GM23338 (cell line): ENCODE measurements at regions not wholly inside any gene's neighbourhood (a gene's known extent, or its start where the extent isn't known, plus 50 kb on each side); places are given as distances from the start of the nearest gene placed in this dataset.

Experiments
- ATAC-seq: fragments of 200-7000 bp; cut with Tn5 transposase; 3 replicates; pipeline ENCODE4 v1.9.1; 2020
- DNase-seq: peaks from one replicate; pipeline ENCODE4 v3.0.0-alpha.2; 2015; ENCODE audit warnings: low spot score
- H2AFZ ChIP-seq: fragments of 200-600 bp; sonication (generic); 2 replicates; pipeline ENCODE4 v1.8.0; 2016; ENCODE audit warnings: antibody characterized with exemption, mild to moderate bottlenecking, moderate library complexity
- H3F3A ChIP-seq: fragments of 200-600 bp; sonication (generic); replicated peaks from 2 replicates; pipeline ENCODE4 v1.8.0; 2017; ENCODE audit warnings: antibody characterized with exemption, mixed run types, low read depth
- H3K27ac ChIP-seq: fragments of 200-600 bp; sonication (generic); 2 replicates; pipeline ENCODE4 v1.6.1; 2016; ENCODE audit warnings: low read depth
- H3K27me3 ChIP-seq: fragments of 200-600 bp; sonication (generic); 2 replicates; pipeline ENCODE4 v1.8.0; 2016; ENCODE audit warnings: mild to moderate bottlenecking, mixed run types, moderate library complexity; ENCODE audit not compliant: insufficient read depth
- H3K36me3 ChIP-seq: fragments of 200-600 bp; sonication (generic); 2 replicates; pipeline ENCODE4 v1.8.0; 2016; ENCODE audit warnings: mild to moderate bottlenecking; ENCODE audit not compliant: insufficient read depth
- H3K4me1 ChIP-seq: fragments of 200-600 bp; sonication (generic); 2 replicates; pipeline ENCODE4 v1.8.0; 2016; ENCODE audit warnings: mild to moderate bottlenecking, moderate library complexity; ENCODE audit not compliant: insufficient read depth
- H3K4me2 ChIP-seq: fragments of 200-600 bp; sonication (generic); 2 replicates; pipeline ENCODE4 v1.7.1; 2017; ENCODE audit warnings: mixed run types
- H3K4me3 ChIP-seq: fragments of 200-600 bp; sonication (generic); 2 replicates; pipeline ENCODE4 v1.6.1; 2016; ENCODE audit warnings: mixed run types
- H3K79me2 ChIP-seq: fragments of 200-600 bp; sonication (generic); replicated peaks from 2 replicates; pipeline ENCODE4 v1.8.0; 2017; ENCODE audit warnings: mild to moderate bottlenecking; ENCODE audit not compliant: insufficient read depth
- H3K9me2 ChIP-seq: fragments of 200-600 bp; sonication (generic); 2 replicates; pipeline ENCODE4 v1.8.0; 2017; ENCODE audit not compliant: insufficient read depth
- H4K20me1 ChIP-seq: fragments of 200-600 bp; sonication (generic); replicated peaks from 2 replicates; pipeline ENCODE4 v1.8.0; 2017; ENCODE audit warnings: mild to moderate bottlenecking; ENCODE audit not compliant: insufficient read depth
- H3K27ac Mint-ChIP-seq: 2 replicates; pipeline ENCODE4 v1.8.0; 2020; ENCODE audit warnings: inconsistent platforms, mild to moderate bottlenecking, moderate library complexity, mixed read lengths
- H3K27me3 Mint-ChIP-seq: 3 replicates; pipeline ENCODE4 v1.8.0; 2022; ENCODE audit warnings: low read depth, mild to moderate bottlenecking, moderate library complexity, mixed read lengths, inconsistent platforms; ENCODE audit not compliant: insufficient read depth, poor library complexity
- H3K36me3 Mint-ChIP-seq: 3 replicates; pipeline ENCODE4 v1.8.0; 2021; ENCODE audit warnings: low read depth, mild to moderate bottlenecking, inconsistent platforms, moderate library complexity, mixed read lengths
- H3K4me1 Mint-ChIP-seq: 3 replicates; pipeline ENCODE4 v1.8.0; 2020; ENCODE audit warnings: mild to moderate bottlenecking, inconsistent platforms, mixed read lengths
- H3K4me3 Mint-ChIP-seq: 3 replicates; pipeline ENCODE4 v1.8.0; 2021; ENCODE audit warnings: moderate library complexity, mild to moderate bottlenecking, inconsistent platforms, mixed read lengths
- H3K9me3 Mint-ChIP-seq: 3 replicates; pipeline ENCODE4 v1.8.0; 2020; ENCODE audit warnings: moderate library complexity, mild to moderate bottlenecking, inconsistent platforms, mixed read lengths
- CREB1 ChIP-seq: fragments of 250-450 bp; sonication (Bioruptor Pico); IDR thresholded peaks from 2 replicates; pipeline ENCODE4 v1.5.0; 2020; ENCODE audit warnings: low read depth, mild to moderate bottlenecking, moderate library complexity
- EZH2 ChIP-seq: fragments of 200-600 bp; sonication (generic); IDR thresholded peaks from one replicate; pipeline ENCODE4 v1.8.0; 2017; ENCODE audit warnings: antibody characterized with exemption, mild to moderate bottlenecking, low read depth; ENCODE audit not compliant: unreplicated experiment
- EZH2phosphoT487 ChIP-seq: fragments of 200-600 bp; sonication (generic); IDR thresholded peaks from one replicate; pipeline ENCODE4 v1.8.1; 2018; ENCODE audit warnings: antibody characterized with exemption; ENCODE audit not compliant: unreplicated experiment
- JUNB ChIP-seq: IDR thresholded peaks from one replicate; pipeline ENCODE4 v1.6.1; 2016; ENCODE audit warnings: antibody characterized with exemption; ENCODE audit not compliant: unreplicated experiment
- POLR2AphosphoS5 ChIP-seq: IDR thresholded peaks from 2 replicates; pipeline ENCODE4 v1.6.1; 2016; ENCODE audit warnings: antibody characterized with exemption, low read depth
- STAT1 ChIP-seq: IDR thresholded peaks from one replicate; pipeline ENCODE4 v1.6.1; 2016; ENCODE audit warnings: antibody characterized with exemption; ENCODE audit not compliant: unreplicated experiment
- ZNF114 ChIP-seq: fragments of 250-450 bp; sonication (Bioruptor Pico); IDR thresholded peaks from 2 replicates; pipeline ENCODE4 v1.5.0; 2020; ENCODE audit warnings: mild to moderate bottlenecking, moderate library complexity
- ZNF331 ChIP-seq: fragments of 250-450 bp; sonication (Bioruptor Pico); IDR thresholded peaks from 2 replicates; pipeline ENCODE4 v1.5.0; 2020; ENCODE audit warnings: low read depth, mild to moderate bottlenecking, moderate library complexity
- TF ChIP-seq, protein P1 (sequence below), 2 experiments: fragments of 200-600 bp in 1 of 2; sonication (generic) in 1 of 2; conservative IDR thresholded peaks; 2 replicates each; pipeline versions ENCODE4 v1.5.1 to v1.6.1; 2016 to 2017; ENCODE audit warnings: antibody characterized with exemption in 2 of 2, low read depth in 2 of 2, mild to moderate bottlenecking in 2 of 2, moderate library complexity in 1 of 2
- TF ChIP-seq, protein P2 (sequence below): IDR thresholded peaks from one replicate; pipeline ENCODE4 v1.6.1; 2018; ENCODE audit warnings: antibody characterized with exemption; ENCODE audit not compliant: unreplicated experiment
- TF ChIP-seq, protein P3 (sequence below): IDR thresholded peaks from 2 replicates; pipeline ENCODE4 v1.6.1; 2016; ENCODE audit warnings: antibody characterized with exemption

DNA sequence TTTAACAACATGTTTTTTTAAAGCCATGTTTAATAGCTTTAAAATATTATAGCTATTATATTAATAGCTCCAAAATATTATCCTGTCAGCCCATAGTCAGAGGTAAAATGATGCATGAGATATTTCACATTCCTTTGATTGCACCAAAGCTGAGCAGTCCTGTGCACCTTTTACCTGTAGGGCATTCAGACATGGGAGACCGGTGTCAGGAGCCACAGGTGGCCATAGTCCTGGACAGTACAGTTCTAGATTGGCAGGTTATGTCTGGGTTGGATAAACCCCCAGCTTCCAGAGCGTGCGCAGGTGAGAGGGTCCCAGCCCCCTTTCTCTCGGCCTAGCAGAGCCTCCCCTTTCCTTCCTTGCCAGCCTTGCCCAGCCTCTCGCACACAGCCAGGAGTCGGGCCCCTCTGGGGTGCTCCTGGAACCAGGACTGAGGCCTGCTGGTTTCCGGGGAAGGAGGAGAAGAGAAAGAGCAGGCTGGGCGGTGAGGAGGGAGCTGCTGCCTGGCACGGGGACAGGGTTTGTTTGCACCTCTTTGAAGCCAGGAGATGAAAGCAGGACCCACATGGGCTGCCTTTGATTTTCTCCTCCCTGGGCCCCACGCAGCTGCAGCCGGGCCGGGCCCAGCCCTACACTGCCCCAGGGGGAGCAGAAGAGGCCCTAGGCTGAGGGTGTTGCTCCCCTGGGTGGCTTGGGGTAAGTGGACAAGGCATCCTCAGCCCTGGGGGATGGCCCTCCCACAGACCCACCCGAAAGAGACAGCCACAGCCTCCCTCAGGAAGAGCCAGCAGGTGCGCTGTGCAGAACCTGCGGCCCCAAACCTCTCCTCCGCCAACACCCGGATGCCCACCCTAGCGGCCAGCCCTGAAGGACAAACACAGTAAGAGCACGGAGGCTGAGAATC is 75.2 kb upstream of the TARDBP start (continued):
- no peak for TF ChIP-seq CREB1 (CRISPR knock-in tag)
- no peak for TF ChIP-seq STAT1
- TF ChIP-seq, protein P1, sequence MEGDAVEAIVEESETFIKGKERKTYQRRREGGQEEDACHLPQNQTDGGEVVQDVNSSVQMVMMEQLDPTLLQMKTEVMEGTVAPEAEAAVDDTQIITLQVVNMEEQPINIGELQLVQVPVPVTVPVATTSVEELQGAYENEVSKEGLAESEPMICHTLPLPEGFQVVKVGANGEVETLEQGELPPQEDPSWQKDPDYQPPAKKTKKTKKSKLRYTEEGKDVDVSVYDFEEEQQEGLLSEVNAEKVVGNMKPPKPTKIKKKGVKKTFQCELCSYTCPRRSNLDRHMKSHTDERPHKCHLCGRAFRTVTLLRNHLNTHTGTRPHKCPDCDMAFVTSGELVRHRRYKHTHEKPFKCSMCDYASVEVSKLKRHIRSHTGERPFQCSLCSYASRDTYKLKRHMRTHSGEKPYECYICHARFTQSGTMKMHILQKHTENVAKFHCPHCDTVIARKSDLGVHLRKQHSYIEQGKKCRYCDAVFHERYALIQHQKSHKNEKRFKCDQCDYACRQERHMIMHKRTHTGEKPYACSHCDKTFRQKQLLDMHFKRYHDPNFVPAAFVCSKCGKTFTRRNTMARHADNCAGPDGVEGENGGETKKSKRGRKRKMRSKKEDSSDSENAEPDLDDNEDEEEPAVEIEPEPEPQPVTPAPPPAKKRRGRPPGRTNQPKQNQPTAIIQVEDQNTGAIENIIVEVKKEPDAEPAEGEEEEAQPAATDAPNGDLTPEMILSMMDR (conservative IDR thresholded peaks at IDR 0.05; ENCODE audit: low read depth in 2 of 2) = no peak
- TF ChIP-seq EZH2phosphoT487 = no peak
- no peak for TF ChIP-seq ZNF331
- no peak for TF ChIP-seq JUNB
- no peak for TF ChIP-seq ZNF114
- TF ChIP-seq, protein P2, sequence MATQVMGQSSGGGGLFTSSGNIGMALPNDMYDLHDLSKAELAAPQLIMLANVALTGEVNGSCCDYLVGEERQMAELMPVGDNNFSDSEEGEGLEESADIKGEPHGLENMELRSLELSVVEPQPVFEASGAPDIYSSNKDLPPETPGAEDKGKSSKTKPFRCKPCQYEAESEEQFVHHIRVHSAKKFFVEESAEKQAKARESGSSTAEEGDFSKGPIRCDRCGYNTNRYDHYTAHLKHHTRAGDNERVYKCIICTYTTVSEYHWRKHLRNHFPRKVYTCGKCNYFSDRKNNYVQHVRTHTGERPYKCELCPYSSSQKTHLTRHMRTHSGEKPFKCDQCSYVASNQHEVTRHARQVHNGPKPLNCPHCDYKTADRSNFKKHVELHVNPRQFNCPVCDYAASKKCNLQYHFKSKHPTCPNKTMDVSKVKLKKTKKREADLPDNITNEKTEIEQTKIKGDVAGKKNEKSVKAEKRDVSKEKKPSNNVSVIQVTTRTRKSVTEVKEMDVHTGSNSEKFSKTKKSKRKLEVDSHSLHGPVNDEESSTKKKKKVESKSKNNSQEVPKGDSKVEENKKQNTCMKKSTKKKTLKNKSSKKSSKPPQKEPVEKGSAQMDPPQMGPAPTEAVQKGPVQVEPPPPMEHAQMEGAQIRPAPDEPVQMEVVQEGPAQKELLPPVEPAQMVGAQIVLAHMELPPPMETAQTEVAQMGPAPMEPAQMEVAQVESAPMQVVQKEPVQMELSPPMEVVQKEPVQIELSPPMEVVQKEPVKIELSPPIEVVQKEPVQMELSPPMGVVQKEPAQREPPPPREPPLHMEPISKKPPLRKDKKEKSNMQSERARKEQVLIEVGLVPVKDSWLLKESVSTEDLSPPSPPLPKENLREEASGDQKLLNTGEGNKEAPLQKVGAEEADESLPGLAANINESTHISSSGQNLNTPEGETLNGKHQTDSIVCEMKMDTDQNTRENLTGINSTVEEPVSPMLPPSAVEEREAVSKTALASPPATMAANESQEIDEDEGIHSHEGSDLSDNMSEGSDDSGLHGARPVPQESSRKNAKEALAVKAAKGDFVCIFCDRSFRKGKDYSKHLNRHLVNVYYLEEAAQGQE = no peak

DNA sequence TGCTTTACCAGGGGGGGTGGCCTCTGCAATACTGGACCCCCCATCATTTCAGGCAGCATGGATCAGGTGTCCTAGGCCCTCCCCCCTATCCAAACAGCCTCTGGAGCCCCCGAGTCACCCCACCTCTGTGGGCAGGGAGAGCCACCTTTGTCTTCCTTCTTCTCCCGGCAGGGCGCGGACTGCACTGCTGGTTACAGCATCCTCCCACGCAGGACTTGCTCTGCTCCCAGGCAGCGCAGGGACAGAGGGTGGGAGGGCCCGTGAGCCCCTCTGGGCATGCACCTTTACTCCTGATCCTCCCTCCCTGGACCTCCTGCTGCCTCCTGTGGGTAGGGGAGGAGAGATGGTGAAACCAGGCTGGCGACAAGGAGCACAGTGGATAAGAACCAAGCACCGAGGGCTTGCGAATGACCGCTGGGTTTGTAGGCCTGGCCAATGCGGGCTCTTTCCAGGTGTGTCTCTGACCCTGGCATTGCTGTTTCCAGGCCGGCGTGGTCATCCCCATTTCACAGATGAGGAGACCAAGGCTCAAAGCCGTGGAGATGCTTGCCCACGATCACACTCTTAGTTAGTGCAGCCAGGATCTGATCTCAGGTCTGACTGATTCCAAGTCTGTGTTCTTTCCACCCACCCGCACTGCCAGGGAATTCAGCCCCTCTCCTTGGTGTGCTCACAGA is 73.6 kb upstream of the TARDBP start:
- no peak overlapping the region for H3K27ac ChIP-seq
- Mint-ChIP-seq H3K4me3 (no peak overlapping the region), H3K36me3 (no peaks in the 10 kb centered on the region), H3K27me3 (peaks cover 8% of the 10 kb centered on the region), H3K9me3 (no peaks in the 10 kb centered on the region), H3K27ac (no peak overlapping the region), H3K4me1 (peaks cover 34% of the 10 kb centered on the region)
- H3K4me2 ChIP-seq = no peak overlapping the region
- DNase-seq = no peak
- H3K9me2 ChIP-seq = no peaks in the 10 kb centered on the region
- H3K27me3 ChIP-seq = no peaks in the 10 kb centered on the region
- H2AFZ ChIP-seq = no peak overlapping the region
- ATAC-seq = no peak
- no peaks in the 10 kb centered on the region for H3K79me2 ChIP-seq
- no peaks in the 10 kb centered on the region for H3F3A ChIP-seq
- H3K4me3 ChIP-seq = no peak overlapping the region
- H3K4me1 ChIP-seq = peaks cover 11% of the 10 kb centered on the region
- H3K36me3 ChIP-seq = no peaks in the 10 kb centered on the region
- no peaks in the 10 kb centered on the region for H4K20me1 ChIP-seq
- no peak for TF ChIP-seq CREB1 (CRISPR knock-in tag)
- TF ChIP-seq ZNF331 = no peak
- TF ChIP-seq, protein P3, sequence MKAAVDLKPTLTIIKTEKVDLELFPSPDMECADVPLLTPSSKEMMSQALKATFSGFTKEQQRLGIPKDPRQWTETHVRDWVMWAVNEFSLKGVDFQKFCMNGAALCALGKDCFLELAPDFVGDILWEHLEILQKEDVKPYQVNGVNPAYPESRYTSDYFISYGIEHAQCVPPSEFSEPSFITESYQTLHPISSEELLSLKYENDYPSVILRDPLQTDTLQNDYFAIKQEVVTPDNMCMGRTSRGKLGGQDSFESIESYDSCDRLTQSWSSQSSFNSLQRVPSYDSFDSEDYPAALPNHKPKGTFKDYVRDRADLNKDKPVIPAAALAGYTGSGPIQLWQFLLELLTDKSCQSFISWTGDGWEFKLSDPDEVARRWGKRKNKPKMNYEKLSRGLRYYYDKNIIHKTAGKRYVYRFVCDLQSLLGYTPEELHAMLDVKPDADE = no peak
- TF ChIP-seq, protein P1 (conservative IDR thresholded peaks at IDR 0.05; ENCODE audit: low read depth in 2 of 2) = no peak
- no peak for TF ChIP-seq EZH2
- no peak for TF ChIP-seq ZNF114
- TF ChIP-seq, protein P2 = no peak
- no peak for TF ChIP-seq EZH2phosphoT487
- no peak for TF ChIP-seq STAT1
- TF ChIP-seq JUNB = no peak
- TF ChIP-seq POLR2AphosphoS5 = no peak
